ENCODE measurements at regions not wholly inside any gene's neighbourhood (a gene's known extent, or its start where the extent isn't known, plus 50 kb on each side); places are given as distances from the start of the nearest gene placed in this dataset.

DNA sequence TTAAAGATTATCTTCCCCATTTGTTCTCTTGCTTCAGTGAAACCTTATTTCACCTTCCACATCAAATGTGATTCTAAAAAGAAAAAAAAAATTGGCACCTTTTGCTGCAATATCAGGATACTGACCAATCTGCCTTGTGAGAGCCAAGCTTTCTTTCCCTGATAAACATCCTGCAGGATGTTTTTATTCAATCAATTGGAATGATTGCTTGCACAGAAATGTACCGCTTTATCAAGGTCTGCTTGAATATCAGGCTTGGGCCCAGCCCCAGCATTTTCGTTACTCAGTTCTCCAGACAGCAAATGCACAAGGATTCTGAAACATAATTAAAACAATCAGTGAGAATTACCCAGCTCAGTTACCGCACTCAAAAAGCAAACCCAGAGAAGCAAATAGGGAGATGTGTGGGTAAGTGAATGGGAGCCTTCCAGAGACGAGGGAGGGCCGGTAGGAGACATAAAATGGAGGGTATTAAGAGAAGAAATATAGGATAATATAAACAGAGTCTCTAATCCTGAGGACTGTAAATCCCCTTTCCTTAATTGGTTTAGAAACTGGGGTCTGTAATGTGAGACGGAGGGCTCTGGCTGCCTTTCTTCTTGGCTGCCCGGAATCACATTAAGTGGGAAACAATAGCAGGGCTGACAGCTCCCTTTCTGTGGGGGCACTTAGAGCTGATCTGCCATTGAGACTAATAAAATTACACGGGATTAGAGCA is 291.8 kb downstream of the ICOS start:
- TF ChIP-seq, protein P1, sequence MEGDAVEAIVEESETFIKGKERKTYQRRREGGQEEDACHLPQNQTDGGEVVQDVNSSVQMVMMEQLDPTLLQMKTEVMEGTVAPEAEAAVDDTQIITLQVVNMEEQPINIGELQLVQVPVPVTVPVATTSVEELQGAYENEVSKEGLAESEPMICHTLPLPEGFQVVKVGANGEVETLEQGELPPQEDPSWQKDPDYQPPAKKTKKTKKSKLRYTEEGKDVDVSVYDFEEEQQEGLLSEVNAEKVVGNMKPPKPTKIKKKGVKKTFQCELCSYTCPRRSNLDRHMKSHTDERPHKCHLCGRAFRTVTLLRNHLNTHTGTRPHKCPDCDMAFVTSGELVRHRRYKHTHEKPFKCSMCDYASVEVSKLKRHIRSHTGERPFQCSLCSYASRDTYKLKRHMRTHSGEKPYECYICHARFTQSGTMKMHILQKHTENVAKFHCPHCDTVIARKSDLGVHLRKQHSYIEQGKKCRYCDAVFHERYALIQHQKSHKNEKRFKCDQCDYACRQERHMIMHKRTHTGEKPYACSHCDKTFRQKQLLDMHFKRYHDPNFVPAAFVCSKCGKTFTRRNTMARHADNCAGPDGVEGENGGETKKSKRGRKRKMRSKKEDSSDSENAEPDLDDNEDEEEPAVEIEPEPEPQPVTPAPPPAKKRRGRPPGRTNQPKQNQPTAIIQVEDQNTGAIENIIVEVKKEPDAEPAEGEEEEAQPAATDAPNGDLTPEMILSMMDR (IDR thresholded peaks at IDR 0.05), result no peak
- TF ChIP-seq POLR2A (IDR thresholded peaks at IDR 0.05) (no peak), EP300 (IDR thresholded peaks at IDR 0.05; ENCODE audit: low read depth) (no peak)
